Gastroesophageal sphincter (tissue), 4 donors: ENCODE measurements at regions not wholly inside any gene's neighbourhood (a gene's known extent, or its start where the extent isn't known, plus 50 kb on each side); places are given as distances from the start of the nearest gene placed in this dataset.

ENCODE experiments used
- ATAC-seq: fragments of 150-250 bp; one replicate; pipeline ENCODE4 v1.9.1; 2016; ENCODE audit warnings: mild to moderate bottlenecking, moderate library complexity
- H3K27ac ChIP-seq, 4 donors: fragments of 200-600 bp; sonication (generic) in 3 of 4; 1 replicate in 3 of 4; 2 replicates in 1 of 4; pipeline ENCODE4 v1.5.1; 2016 to 2019
- H3K27me3 ChIP-seq: fragments of 200-600 bp; sonication (generic); one replicate; pipeline ENCODE4 v1.5.1; 2019
- H3K36me3 ChIP-seq, 2 donors: fragments of 200-600 bp; sonication (generic); one replicate each; pipeline ENCODE4 v1.5.1; 2019; ENCODE audit warnings: control low read depth in 1 of 2
- H3K4me1 ChIP-seq, 3 donors: fragments of 200-600 bp; sonication (generic); 1 replicate in 2 of 3; 2 replicates in 1 of 3; pipeline ENCODE4 v1.5.1; 2016 to 2019; ENCODE audit warnings: control low read depth in 2 of 3
- H3K4me3 ChIP-seq, 2 donors: fragments of 200-600 bp; sonication (generic); one replicate each; pipeline ENCODE4 v1.5.1; 2019; ENCODE audit warnings: mild to moderate bottlenecking in 1 of 2, moderate library complexity in 1 of 2
- H3K9me3 ChIP-seq, 3 donors: fragments of 200-600 bp; sonication (generic); one replicate each; pipeline ENCODE4 v1.5.1; 2017 to 2019; ENCODE audit warnings: control low read depth in 2 of 3
- EP300 ChIP-seq: sonication (generic); formaldehyde crosslinking; IDR thresholded peaks from one replicate; pipeline ENCODE4 v1.6.1; 2017; ENCODE audit warnings: antibody characterized with exemption, mild to moderate bottlenecking
- POLR2A ChIP-seq, 2 donors: fragments of 450-650 bp; IDR thresholded peaks; one replicate each; pipeline ENCODE4 v1.6.1; 2017; ENCODE audit warnings: antibody characterized with exemption in 2 of 2, mild to moderate bottlenecking in 2 of 2, moderate library complexity in 1 of 2
- POLR2AphosphoS5 ChIP-seq: sonication (generic); formaldehyde crosslinking; IDR thresholded peaks from one replicate; pipeline ENCODE4 v1.6.1; 2017; ENCODE audit warnings: antibody characterized with exemption
- WGBS, 2 donors: methylation state at CpG; one replicate each; pipeline ENCODE4 v1.1.5; 2018; ENCODE audit warnings: low coverage in 1 of 2; 5-methylcytosine and 5-hydroxymethylcytosine counted together
- TF ChIP-seq, protein P1 (sequence below), 4 experiments: fragments of 200-600 bp in 2 of 4; fragments of 450-650 bp in 2 of 4; sonication (generic) in 1 of 4; IDR thresholded peaks; one replicate each; pipeline ENCODE4 v1.5.1; 2017 to 2019; ENCODE audit warnings: antibody characterized with exemption in 4 of 4, mild to moderate bottlenecking in 2 of 4, moderate library complexity in 2 of 4

DNA sequence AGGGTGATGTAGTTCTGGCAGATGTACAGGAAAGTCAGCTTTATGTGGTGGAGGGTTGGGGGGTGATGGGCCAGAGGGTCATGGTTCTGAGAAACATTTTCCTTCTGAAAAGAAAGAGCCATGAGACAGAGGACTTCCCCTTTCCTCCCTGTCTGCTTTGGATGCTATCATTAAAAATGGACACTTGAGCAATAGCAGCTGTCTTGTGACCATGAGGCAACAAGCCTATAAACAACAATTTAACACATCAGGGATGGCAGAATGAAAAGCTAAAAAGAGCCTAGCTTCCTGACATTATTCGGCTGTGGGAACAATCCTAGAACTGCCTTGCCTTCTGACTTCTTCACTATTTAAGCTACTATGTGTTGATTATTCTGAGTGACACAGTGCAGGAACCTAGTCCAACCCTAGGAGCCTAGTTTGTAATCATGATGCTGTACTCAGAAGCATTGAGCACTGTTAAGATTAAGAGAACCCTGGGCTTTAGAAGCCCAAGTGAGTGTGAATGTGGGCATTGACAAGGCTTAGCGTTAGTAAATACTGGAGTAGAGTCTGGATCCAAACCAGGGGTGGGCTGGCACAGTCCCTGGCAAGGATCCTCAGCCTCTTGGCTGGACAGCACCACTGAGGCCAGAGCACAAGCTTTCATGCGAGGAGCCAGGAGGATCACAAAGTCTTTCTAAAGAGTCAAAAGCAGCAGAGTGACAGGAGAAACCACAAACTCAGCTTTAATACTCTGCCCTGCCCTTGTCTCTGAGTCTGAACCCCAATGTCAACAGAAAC, 178.5 kb upstream of the EGFLAM start:
- no peaks in the 10 kb centered on the region for H3K36me3 ChIP-seq
- TF ChIP-seq, protein P1, sequence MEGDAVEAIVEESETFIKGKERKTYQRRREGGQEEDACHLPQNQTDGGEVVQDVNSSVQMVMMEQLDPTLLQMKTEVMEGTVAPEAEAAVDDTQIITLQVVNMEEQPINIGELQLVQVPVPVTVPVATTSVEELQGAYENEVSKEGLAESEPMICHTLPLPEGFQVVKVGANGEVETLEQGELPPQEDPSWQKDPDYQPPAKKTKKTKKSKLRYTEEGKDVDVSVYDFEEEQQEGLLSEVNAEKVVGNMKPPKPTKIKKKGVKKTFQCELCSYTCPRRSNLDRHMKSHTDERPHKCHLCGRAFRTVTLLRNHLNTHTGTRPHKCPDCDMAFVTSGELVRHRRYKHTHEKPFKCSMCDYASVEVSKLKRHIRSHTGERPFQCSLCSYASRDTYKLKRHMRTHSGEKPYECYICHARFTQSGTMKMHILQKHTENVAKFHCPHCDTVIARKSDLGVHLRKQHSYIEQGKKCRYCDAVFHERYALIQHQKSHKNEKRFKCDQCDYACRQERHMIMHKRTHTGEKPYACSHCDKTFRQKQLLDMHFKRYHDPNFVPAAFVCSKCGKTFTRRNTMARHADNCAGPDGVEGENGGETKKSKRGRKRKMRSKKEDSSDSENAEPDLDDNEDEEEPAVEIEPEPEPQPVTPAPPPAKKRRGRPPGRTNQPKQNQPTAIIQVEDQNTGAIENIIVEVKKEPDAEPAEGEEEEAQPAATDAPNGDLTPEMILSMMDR (IDR thresholded peaks at IDR 0.05) = no peak
- no peak for TF ChIP-seq POLR2A (IDR thresholded peaks at IDR 0.05)
- TF ChIP-seq POLR2AphosphoS5 = no peak
- TF ChIP-seq EP300 = no peak
- H3K27me3 ChIP-seq = no peaks in the 10 kb centered on the region
- no peaks in the 10 kb centered on the region for H3K9me3 ChIP-seq
- H3K4me1 ChIP-seq = no peaks in the 10 kb centered on the region
- no peak overlapping the region for H3K27ac ChIP-seq
- H3K4me3 ChIP-seq = no peak overlapping the region
- ATAC-seq = no peak
- WGBS, 2 donors = 63 to 78% methylated on average over 1 to 3 of the region's 3 CpGs

DNA sequence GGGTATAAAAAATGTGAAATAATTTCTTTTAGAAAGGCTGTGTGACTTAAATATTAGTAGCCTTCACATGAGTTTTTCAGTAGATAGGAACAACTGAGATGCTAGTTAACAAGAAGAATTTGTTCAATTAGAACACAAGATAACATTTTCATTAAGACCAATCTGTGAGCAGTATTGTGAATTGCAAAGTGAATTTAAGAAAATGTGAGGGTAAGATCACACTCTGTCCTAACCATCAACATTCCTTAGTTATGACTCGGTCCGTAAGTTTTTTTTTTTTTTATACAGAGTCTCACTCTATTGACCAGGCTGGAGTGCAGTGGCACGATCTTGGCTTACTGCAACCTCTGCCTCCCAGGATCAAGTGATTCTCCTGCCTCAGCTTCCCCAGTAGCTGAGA, 180.2 kb upstream of the EGFLAM start:
- no peak for ATAC-seq
- H3K4me3 ChIP-seq = no peak overlapping the region
- H3K27me3 ChIP-seq = no peaks in the 10 kb centered on the region
- H3K36me3 ChIP-seq = no peaks in the 10 kb centered on the region
- H3K27ac ChIP-seq = no peak overlapping the region
- no peaks in the 10 kb centered on the region for H3K4me1 ChIP-seq
- no peaks in the 10 kb centered on the region for H3K9me3 ChIP-seq
- 48 to 51% methylated on average over 3 of the region's 3 CpGs for WGBS, 2 donors
- TF ChIP-seq, protein P1 (IDR thresholded peaks at IDR 0.05) = no peak
- TF ChIP-seq POLR2A (IDR thresholded peaks at IDR 0.05) = no peak
- TF ChIP-seq POLR2AphosphoS5 = no peak
- no peak for TF ChIP-seq EP300

DNA sequence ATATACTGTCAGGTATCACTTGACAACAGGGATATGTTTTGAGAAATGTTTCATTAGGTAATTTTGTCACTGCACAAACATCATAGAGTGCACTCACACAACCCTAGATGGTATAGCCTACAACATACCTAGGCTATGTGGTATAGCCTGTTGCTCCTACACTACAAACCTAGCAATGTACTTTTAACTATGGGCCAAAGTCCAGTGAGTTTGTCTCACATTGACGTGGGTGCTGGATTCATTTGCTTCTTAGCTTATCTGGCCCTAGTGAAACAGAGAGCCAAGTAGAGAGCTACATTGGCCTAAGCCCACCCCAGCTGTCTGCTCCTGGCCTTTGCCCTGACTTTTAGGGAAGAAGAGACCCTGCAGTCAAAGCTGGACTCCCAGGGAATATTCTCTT, 180.7 kb upstream of the EGFLAM start:
- Histone ChIP-seq H3K4me3 (no peak overlapping the region), H3K27ac (no peak overlapping the region), H3K4me1 (no peaks in the 10 kb centered on the region), H3K36me3 (no peaks in the 10 kb centered on the region), H3K27me3 (no peaks in the 10 kb centered on the region), H3K9me3 (no peaks in the 10 kb centered on the region)
- 40 to 80% methylated on average over 1 of the region's 1 CpG for WGBS, 2 donors
- no peak for ATAC-seq
- no peak for TF ChIP-seq POLR2A (IDR thresholded peaks at IDR 0.05)
- no peak for TF ChIP-seq POLR2AphosphoS5
- TF ChIP-seq EP300 = no peak
- TF ChIP-seq, protein P1 (IDR thresholded peaks at IDR 0.05) = no peak

DNA sequence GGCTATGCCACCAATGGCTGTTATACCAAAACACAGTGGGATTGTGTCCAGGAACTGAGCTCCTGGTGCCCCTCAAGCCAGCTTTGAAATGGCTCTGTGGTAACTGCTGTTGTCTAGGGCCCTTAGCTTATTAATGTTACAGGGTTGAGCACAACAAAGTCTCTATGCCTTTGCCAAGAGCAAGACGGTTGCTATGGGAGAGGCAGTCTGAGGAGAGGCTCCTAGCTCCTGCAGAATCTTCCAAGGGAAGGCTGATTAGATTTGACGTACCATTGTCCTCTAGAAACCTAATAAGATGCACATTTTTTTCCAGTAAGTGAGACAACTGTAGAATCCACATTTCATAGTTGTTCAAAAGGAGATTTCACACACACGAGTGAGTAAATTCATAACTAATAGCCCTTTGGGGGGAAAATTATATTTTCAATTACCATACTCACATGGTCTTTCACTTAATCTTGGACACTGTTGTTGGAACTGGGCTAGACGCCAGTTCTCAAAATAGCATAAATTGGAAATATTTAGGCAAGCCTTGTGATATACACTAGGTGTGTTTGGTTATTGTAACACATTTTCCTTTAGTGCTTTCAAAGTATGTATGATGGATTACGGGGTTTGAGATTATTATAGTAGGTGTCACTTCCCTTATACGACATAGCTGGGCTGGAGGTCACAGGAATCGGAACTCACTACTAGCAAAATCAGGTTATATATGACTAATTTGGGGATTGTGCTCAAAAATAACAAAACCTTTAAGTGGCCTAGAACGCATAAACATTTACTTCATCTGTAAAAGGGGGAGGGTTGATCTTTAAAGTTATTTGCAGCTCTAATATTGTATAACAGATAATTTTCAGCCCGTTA, 186.3 kb upstream of the EGFLAM start:
- H3K36me3 ChIP-seq = no peaks in the 10 kb centered on the region
- H3K4me1 ChIP-seq = peaks cover 0 to 11% (median 5%) of the 10 kb centered on the region in 3 donors
- 20 to 25% methylated on average over 8 to 9 of the region's 9 CpGs for WGBS, 2 donors
- TF ChIP-seq, protein P1 (IDR thresholded peaks at IDR 0.05) = no peak
- H3K27ac ChIP-seq = no peak overlapping the region
- H3K27me3 ChIP-seq = no peaks in the 10 kb centered on the region
- H3K4me3 ChIP-seq = no peak overlapping the region
- H3K9me3 ChIP-seq = no peaks in the 10 kb centered on the region
- ATAC-seq = no peak
